Gastroesophageal sphincter (tissue), 4 donors: ENCODE measurements at regions not wholly inside any gene's neighbourhood (a gene's known extent, or its start where the extent isn't known, plus 50 kb on each side); places are given as distances from the start of the nearest gene placed in this dataset.

ENCODE experiments used
- ATAC-seq: fragments of 150-250 bp; one replicate; pipeline ENCODE4 v1.9.1; 2016; ENCODE audit warnings: mild to moderate bottlenecking, moderate library complexity
- H3K27ac ChIP-seq, 4 donors: fragments of 200-600 bp; sonication (generic) in 3 of 4; 1 replicate in 3 of 4; 2 replicates in 1 of 4; pipeline ENCODE4 v1.5.1; 2016 to 2019
- H3K27me3 ChIP-seq: fragments of 200-600 bp; sonication (generic); one replicate; pipeline ENCODE4 v1.5.1; 2019
- H3K36me3 ChIP-seq, 2 donors: fragments of 200-600 bp; sonication (generic); one replicate each; pipeline ENCODE4 v1.5.1; 2019; ENCODE audit warnings: control low read depth in 1 of 2
- H3K4me1 ChIP-seq, 3 donors: fragments of 200-600 bp; sonication (generic); 1 replicate in 2 of 3; 2 replicates in 1 of 3; pipeline ENCODE4 v1.5.1; 2016 to 2019; ENCODE audit warnings: control low read depth in 2 of 3
- H3K4me3 ChIP-seq, 2 donors: fragments of 200-600 bp; sonication (generic); one replicate each; pipeline ENCODE4 v1.5.1; 2019; ENCODE audit warnings: mild to moderate bottlenecking in 1 of 2, moderate library complexity in 1 of 2
- H3K9me3 ChIP-seq, 3 donors: fragments of 200-600 bp; sonication (generic); one replicate each; pipeline ENCODE4 v1.5.1; 2017 to 2019; ENCODE audit warnings: control low read depth in 2 of 3
- CTCF ChIP-seq, 4 experiments: fragments of 200-600 bp in 2 of 4; fragments of 450-650 bp in 2 of 4; sonication (generic) in 1 of 4; IDR thresholded peaks; one replicate each; pipeline ENCODE4 v1.5.1; 2017 to 2019; ENCODE audit warnings: antibody characterized with exemption in 4 of 4, mild to moderate bottlenecking in 2 of 4, moderate library complexity in 2 of 4
- EP300 ChIP-seq: sonication (generic); formaldehyde crosslinking; IDR thresholded peaks from one replicate; pipeline ENCODE4 v1.6.1; 2017; ENCODE audit warnings: antibody characterized with exemption, mild to moderate bottlenecking
- POLR2A ChIP-seq, 2 donors: fragments of 450-650 bp; IDR thresholded peaks; one replicate each; pipeline ENCODE4 v1.6.1; 2017; ENCODE audit warnings: antibody characterized with exemption in 2 of 2, mild to moderate bottlenecking in 2 of 2, moderate library complexity in 1 of 2
- POLR2AphosphoS5 ChIP-seq: sonication (generic); formaldehyde crosslinking; IDR thresholded peaks from one replicate; pipeline ENCODE4 v1.6.1; 2017; ENCODE audit warnings: antibody characterized with exemption
- WGBS, 2 donors: methylation state at CpG; one replicate each; pipeline ENCODE4 v1.1.5; 2018; ENCODE audit warnings: low coverage in 1 of 2; 5-methylcytosine and 5-hydroxymethylcytosine counted together

- no peak overlapping the region for H3K4me3 ChIP-seq
- H3K36me3 ChIP-seq = no peaks in the 10 kb centered on the region
- 86% methylated on average over 3 of the region's 3 CpGs; no CpG with 5 or more reads in 1 of the 2 donors for WGBS, 2 donors
- no peak overlapping the region for H3K27ac ChIP-seq
- H3K4me1 ChIP-seq = no peaks in the 10 kb centered on the region
- H3K9me3 ChIP-seq = no peaks in the 10 kb centered on the region
- H3K27me3 ChIP-seq = no peaks in the 10 kb centered on the region
- no peak for TF ChIP-seq EP300
- no peak for TF ChIP-seq CTCF (IDR thresholded peaks at IDR 0.05)
- no peak for TF ChIP-seq POLR2AphosphoS5
- no peak for ATAC-seq
Measured at GRCh38 chr15:57785959-57786358, 79.4 kb downstream of the POLR2M start.

- TF ChIP-seq POLR2AphosphoS5 = no peak
- TF ChIP-seq CTCF (IDR thresholded peaks at IDR 0.05) = no peak
- no peak for TF ChIP-seq POLR2A (IDR thresholded peaks at IDR 0.05)
- TF ChIP-seq EP300 = no peak
- no peaks in the 10 kb centered on the region for H3K27me3 ChIP-seq
- H3K4me1 ChIP-seq = no peaks in the 10 kb centered on the region
- WGBS, 2 donors = 67% methylated on average over 1 to 2 of the region's 2 CpGs
- H3K4me3 ChIP-seq = no peak overlapping the region
- H3K9me3 ChIP-seq = no peaks in the 10 kb centered on the region
- H3K27ac ChIP-seq = no peak overlapping the region
- H3K36me3 ChIP-seq = no peaks in the 10 kb centered on the region
- no peak for ATAC-seq
Measured at GRCh38 chr15:57789225-57789624, 82.7 kb downstream of the POLR2M start.

GRCh38 chr15:57792724-57793449 lies 86.4 kb downstream of the POLR2M start:
- Histone ChIP-seq H3K36me3 (no peaks in the 10 kb centered on the region), H3K9me3 (no peaks in the 10 kb centered on the region), H3K4me1 (no peaks in the 10 kb centered on the region), H3K4me3 (no peak overlapping the region), H3K27me3 (no peaks in the 10 kb centered on the region), H3K27ac (no peak overlapping the region)
- TF ChIP-seq POLR2A (IDR thresholded peaks at IDR 0.05) (no peak), EP300 (no peak), POLR2AphosphoS5 (no peak), CTCF (IDR thresholded peaks at IDR 0.05) (no peak)
- 82 to 92% methylated on average over 1 to 3 of the region's 9 CpGs for WGBS, 2 donors
- ATAC-seq = no peak

- H3K27me3 ChIP-seq = no peaks in the 10 kb centered on the region
- WGBS, 2 donors = 75 to 83% methylated on average over 4 to 6 of the region's 6 CpGs
- no peaks in the 10 kb centered on the region for H3K9me3 ChIP-seq
- no peak overlapping the region for H3K27ac ChIP-seq
- H3K4me1 ChIP-seq = no peaks in the 10 kb centered on the region
- no peak overlapping the region for H3K4me3 ChIP-seq
- TF ChIP-seq POLR2AphosphoS5 = no peak
- no peak for TF ChIP-seq EP300
- no peak for TF ChIP-seq CTCF (IDR thresholded peaks at IDR 0.05)
- no peak for TF ChIP-seq POLR2A (IDR thresholded peaks at IDR 0.05)
- no peak for ATAC-seq
- no peaks in the 10 kb centered on the region for H3K36me3 ChIP-seq
Measured at GRCh38 chr15:57795261-57795660, 88.7 kb downstream of the POLR2M start.

- Histone ChIP-seq H3K36me3 (no peaks in the 10 kb centered on the region), H3K4me1 (no peaks in the 10 kb centered on the region), H3K27me3 (no peaks in the 10 kb centered on the region), H3K4me3 (no peak overlapping the region), H3K9me3 (no peaks in the 10 kb centered on the region), H3K27ac (no peak overlapping the region)
- TF ChIP-seq POLR2AphosphoS5 = no peak
- TF ChIP-seq CTCF (IDR thresholded peaks at IDR 0.05) = no peak
- TF ChIP-seq EP300 = no peak
- TF ChIP-seq POLR2A (IDR thresholded peaks at IDR 0.05) = no peak
- ATAC-seq = no peak
- 100% methylated on average over 1 of the region's 1 CpG; no CpG with 5 or more reads in 1 of the 2 donors for WGBS, 2 donors
Measured at GRCh38 chr15:57796146-57796545, 89.6 kb downstream of the POLR2M start.
